HUES6 (cell line): ENCODE measurements at regions not wholly inside any gene's neighbourhood (a gene's known extent, or its start where the extent isn't known, plus 50 kb on each side); places are given as distances from the start of the nearest gene placed in this dataset.

Experiments
- H3K27ac ChIP-seq: 2 replicates; pipeline ENCODE4 v1.7.0; 2013; ENCODE audit warnings: low read depth, mild to moderate bottlenecking, low read length, inconsistent platforms
- H3K27me3 ChIP-seq: 2 replicates; pipeline ENCODE4 v1.6.1; 2013; ENCODE audit warnings: low read length; ENCODE audit not compliant: control insufficient read depth, insufficient read depth
- H3K36me3 ChIP-seq: 2 replicates; pipeline ENCODE4 v1.6.1; 2013; ENCODE audit warnings: low read length; ENCODE audit not compliant: control insufficient read depth, insufficient read depth
- H3K4me1 ChIP-seq: 2 replicates; pipeline ENCODE4 v1.6.1; 2013; ENCODE audit warnings: low read length; ENCODE audit not compliant: control insufficient read depth, insufficient read depth
- H3K4me3 ChIP-seq: 2 replicates; pipeline ENCODE4 v1.5.1; 2013; ENCODE audit warnings: low read depth, low read length
- H3K9ac ChIP-seq: one replicate; pipeline ENCODE4 v1.6.1; 2013; ENCODE audit warnings: mild to moderate bottlenecking, low read length
- H3K9me3 ChIP-seq: 2 replicates; pipeline ENCODE4 v1.6.1; 2013; ENCODE audit warnings: low read depth, low read length; ENCODE audit not compliant: control insufficient read depth, insufficient read depth

DNA sequence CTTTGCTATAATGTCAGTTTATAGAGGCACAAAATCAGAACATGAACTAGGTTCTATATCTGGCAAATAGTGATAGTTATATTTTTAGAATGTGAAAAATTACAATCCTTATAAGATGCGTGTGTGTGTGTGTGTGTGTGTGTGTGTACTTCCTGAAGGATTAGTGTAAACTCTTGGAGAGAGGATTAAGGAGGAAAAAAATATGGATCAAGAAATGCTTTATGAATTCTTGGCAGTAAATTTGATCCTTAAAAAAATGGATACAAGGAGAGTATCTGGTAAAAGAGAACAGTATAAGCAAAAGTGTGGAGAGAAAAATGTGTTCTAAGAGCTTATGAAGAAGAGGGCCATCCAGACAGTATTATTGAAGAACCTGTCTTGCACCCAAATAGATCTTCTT, 484.3 kb downstream of the ADRA2A start:
- no peaks in the 10 kb centered on the region for H3K36me3 ChIP-seq
- no peaks in the 10 kb centered on the region for H3K9me3 ChIP-seq
- no peak overlapping the region for H3K27ac ChIP-seq
- no peak overlapping the region for H3K4me3 ChIP-seq
- no peak overlapping the region for H3K9ac ChIP-seq
- peaks cover 11% of the 10 kb centered on the region for H3K4me1 ChIP-seq
- no peaks in the 10 kb centered on the region for H3K27me3 ChIP-seq

DNA sequence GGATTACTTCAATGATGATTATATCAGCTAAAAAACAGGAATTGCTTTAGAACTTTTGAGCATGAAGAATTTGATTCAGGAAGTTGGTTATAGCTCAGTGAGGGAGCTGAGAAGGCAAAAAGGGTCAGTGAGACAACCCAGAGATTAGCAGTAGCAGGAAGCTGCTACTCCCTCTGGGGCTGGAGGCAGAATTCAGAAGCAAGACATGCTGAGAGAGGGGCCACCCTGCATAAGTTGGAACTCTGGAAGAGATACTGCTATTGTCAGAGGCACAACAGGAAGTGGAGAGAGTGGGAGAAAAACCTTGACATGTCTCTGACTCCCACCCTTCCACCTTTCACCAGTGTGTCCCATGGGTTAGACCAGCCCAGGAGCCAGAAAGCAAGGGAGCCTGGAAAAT, 488.7 kb downstream of the ADRA2A start:
- Histone ChIP-seq H3K9me3 (no peaks in the 10 kb centered on the region), H3K4me1 (peaks cover 11% of the 10 kb centered on the region)

DNA sequence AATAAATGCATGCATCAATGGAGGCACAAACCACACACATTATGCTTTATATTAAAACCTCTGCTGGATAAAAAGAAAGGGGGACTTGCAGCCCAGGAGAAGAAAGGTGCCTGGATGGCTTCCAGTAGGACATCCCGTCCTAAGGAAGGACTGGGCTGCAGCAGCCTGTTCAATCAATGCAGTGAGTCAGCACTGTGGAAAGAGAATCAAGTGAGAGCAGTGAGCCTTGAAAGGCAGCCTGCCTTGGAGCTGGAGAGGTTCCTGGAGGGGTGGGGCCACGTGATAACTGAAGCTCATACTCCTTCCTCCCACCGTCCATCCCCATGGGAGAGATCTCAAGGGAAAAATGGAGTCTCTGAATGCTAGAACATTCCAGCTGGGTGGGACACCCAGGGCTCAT, 501.2 kb downstream of the ADRA2A start:
- Histone ChIP-seq H3K36me3 (no peaks in the 10 kb centered on the region), H3K4me1 (no peaks in the 10 kb centered on the region), H3K27me3 (no peaks in the 10 kb centered on the region), H3K9ac (no peak overlapping the region), H3K4me3 (no peak overlapping the region), H3K27ac (no peak overlapping the region), H3K9me3 (0 out of 2 replicates have a peak, but pooled peaks cover 3% of the 10 kb centered on the region)

More for the DNA sequence above, 488.7 kb downstream of the ADRA2A start:
- H3K27me3 ChIP-seq, result no peaks in the 10 kb centered on the region
- no peak overlapping the region for H3K4me3 ChIP-seq
- H3K9ac ChIP-seq, result no peak overlapping the region
- H3K27ac ChIP-seq, result no peak overlapping the region
- no peaks in the 10 kb centered on the region for H3K36me3 ChIP-seq

DNA sequence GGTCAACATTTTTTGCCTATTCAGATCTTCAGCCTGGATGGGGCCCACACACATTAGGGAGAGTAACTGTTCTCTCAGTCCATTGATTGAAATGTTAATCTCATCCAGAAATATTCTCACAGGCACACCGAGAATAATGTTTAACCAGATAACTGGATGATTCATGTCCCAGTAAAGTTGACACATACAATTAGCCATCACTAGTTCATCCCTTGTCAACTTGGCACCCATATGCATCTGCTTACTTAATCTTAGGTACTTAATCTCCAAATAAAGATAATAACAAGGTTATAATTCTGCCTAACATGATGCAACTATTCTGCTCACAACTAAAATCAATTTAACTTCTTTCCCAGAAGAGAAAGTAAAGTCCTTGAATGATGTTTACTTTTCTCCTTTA, 502.6 kb downstream of the ADRA2A start:
- Histone ChIP-seq H3K9ac (no peak overlapping the region), H3K4me1 (peaks cover 4% of the 10 kb centered on the region; the same call in 1 of the 2 replicates), H3K4me3 (no peak overlapping the region), H3K27me3 (no peaks in the 10 kb centered on the region), H3K36me3 (no peaks in the 10 kb centered on the region), H3K27ac (no peak overlapping the region), H3K9me3 (no peaks in the 10 kb centered on the region)

DNA sequence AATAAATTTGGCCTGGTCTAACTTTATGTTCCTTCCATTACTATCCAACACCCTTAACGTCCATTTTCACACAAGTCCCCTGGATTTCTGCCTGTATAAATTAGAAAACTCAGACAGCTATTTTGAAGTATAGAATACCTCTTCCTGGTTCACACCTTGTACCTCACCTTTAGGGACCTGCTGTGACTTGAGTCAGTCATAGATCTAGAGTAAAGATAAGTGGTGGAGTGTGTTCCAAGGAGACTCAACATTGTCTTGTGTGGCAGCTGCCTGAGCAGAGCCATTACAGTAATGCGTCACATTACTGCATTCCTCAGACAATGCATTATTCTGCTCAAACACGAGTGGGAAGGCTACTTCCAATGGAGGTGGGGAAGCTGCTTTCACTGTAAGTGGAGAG, 513.9 kb downstream of the ADRA2A start:
- H3K4me3 ChIP-seq, result no peak overlapping the region
- H3K9me3 ChIP-seq, result 0 out of 2 replicates have a peak, but pooled peaks cover 3% of the 10 kb centered on the region
- H3K27ac ChIP-seq, result no peak overlapping the region
- no peaks in the 10 kb centered on the region for H3K4me1 ChIP-seq
- no peaks in the 10 kb centered on the region for H3K27me3 ChIP-seq
- H3K9ac ChIP-seq, result no peak overlapping the region
- H3K36me3 ChIP-seq, result no peaks in the 10 kb centered on the region

DNA sequence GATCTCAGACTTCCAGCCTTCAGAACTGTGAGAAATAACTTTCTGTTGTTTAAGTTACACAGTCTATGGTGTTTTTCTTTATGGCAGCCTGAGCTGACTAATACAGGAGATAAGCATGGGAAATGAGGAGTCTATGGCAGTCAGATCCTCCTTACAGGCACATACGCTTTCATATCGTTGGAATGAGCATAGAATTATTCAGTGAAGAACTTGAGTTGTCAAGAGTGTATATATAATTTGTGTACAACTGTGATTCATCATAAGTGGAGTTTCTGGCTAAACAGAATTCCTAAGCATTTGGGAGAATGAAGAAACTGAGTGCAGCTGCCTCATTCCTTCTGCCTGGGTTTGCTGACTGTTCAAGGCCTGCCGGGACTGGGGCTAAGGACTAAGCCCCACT, 516.7 kb downstream of the ADRA2A start:
- Histone ChIP-seq H3K27ac (no peak overlapping the region), H3K9ac (no peak overlapping the region), H3K27me3 (no peaks in the 10 kb centered on the region), H3K4me1 (no peaks in the 10 kb centered on the region), H3K4me3 (no peak overlapping the region), H3K9me3 (0 out of 2 replicates have a peak, but pooled peaks cover 3% of the 10 kb centered on the region), H3K36me3 (no peaks in the 10 kb centered on the region)

DNA sequence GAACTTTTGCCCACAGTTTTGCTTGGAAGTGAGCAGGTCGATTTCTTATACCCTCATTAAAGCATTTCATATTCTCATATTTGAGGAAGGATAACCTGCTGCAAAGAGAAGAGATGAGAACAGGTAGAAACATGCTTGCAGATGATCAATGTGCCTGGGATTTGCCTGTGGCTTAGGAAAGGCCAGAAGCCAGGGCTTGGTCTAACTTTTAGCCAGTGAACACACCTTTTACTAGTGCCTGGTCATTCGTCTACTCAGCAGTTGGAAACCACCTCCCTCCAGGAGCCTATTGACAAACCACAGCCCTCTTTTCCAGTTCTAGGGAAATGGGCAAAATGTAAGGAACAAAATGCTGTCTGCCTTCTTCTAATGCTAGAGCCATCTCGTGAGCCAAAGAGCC, 518.3 kb downstream of the ADRA2A start:
- Histone ChIP-seq H3K9me3 (0 out of 2 replicates have a peak, but pooled peaks cover 1% of the 10 kb centered on the region), H3K9ac (no peak overlapping the region), H3K27ac (no peak overlapping the region), H3K4me3 (no peak overlapping the region), H3K4me1 (no peaks in the 10 kb centered on the region), H3K36me3 (no peaks in the 10 kb centered on the region), H3K27me3 (no peaks in the 10 kb centered on the region)

DNA sequence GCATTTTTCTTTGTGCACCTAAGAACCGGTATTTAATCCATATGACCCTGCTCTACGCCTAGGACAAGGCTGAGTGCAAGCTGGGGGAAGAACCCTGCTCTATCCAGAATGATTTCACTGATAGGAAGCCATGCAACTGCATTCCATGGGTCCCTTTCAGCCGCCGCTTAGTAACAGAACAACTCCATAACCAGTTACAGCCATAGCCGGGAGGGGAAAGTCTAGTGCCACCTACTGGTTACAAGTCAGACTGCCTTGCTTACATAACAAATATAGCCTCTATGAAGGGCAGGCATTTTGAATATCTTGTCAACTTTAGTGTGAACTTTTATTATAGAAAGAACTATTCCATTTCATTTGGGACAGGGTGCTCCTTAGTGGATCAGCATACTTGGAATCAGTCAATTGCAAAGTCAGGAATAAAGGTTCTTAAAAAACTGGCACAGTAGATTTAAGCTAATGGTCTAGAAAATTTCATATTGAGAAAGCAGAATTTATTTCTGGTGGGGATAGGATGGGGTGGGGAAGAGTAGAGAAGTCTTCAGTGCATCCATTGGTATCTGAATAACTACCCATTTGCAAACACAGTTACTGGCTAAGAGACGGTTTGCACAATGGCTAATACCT, 521.7 kb downstream of the ADRA2A start:
- no peaks in the 10 kb centered on the region for H3K27me3 ChIP-seq
- H3K36me3 ChIP-seq, result no peaks in the 10 kb centered on the region
- no peaks in the 10 kb centered on the region for H3K4me1 ChIP-seq
- H3K27ac ChIP-seq, result no peak overlapping the region
- no peak overlapping the region for H3K4me3 ChIP-seq
- H3K9ac ChIP-seq, result no peak overlapping the region
- H3K9me3 ChIP-seq, result no peaks in the 10 kb centered on the region

DNA sequence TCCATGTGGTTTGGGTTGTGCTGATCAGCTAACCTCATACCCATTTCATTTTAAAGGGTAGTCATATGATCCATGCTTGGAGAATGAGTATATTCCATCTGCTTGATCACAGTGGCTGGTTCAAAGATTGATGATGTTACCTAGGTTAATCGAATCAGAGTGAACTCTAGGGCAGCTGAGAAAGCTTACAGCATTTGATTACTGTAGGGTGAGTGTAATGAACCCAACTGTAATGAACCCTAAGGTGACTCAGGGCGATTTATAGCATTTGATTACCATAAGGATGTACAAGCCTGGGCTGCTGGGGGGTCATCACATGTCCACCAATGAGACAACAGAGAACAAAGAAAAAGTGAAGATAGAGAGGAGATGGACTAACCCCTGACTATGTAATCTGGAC, 523.1 kb downstream of the ADRA2A start:
- no peaks in the 10 kb centered on the region for H3K4me1 ChIP-seq
- no peaks in the 10 kb centered on the region for H3K27me3 ChIP-seq
- H3K9me3 ChIP-seq, result no peaks in the 10 kb centered on the region
- H3K27ac ChIP-seq, result no peak overlapping the region
- no peaks in the 10 kb centered on the region for H3K36me3 ChIP-seq
- no peak overlapping the region for H3K9ac ChIP-seq
- H3K4me3 ChIP-seq, result no peak overlapping the region

DNA sequence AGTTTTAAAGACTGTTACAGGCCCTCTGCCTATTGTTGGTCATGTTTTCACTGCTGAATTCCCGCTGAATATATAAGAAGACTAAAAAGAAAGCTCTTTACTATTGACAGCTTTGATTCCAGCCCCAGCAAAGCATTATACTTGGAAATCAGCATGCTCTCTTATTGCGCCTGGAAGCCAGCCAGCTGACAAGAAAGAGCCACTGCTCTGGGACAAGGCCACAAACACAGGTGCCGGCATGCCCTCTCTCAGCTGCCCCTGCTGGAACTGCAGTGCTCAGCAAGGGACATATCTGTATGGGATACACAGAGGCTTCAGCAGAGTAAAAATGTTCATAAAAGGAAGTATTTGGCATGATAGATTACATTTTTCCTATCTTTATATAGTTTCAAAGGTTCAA, 523.9 kb downstream of the ADRA2A start:
- no peak overlapping the region for H3K9ac ChIP-seq

DNA sequence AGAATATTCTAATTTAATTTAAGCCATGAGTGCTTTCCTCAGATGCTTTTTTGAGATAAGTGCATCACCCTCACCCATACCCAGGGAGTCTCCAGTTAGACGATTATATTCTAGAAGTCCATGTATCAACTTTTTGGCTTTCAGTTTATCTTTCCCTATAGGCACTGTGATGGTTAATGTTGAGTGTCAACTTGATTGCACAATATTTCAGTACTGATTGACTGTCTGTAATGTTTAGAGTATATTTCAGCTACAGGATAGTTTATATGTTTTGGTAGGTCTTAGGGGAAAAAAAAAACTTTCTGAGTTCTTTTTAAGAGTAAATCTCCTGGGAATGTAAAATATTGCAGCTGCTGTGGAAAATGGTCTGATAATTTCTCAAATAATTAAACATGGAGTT, 535.4 kb downstream of the ADRA2A start:
- H3K4me1 ChIP-seq, result no peaks in the 10 kb centered on the region
- no peaks in the 10 kb centered on the region for H3K36me3 ChIP-seq
- H3K9me3 ChIP-seq, result no peaks in the 10 kb centered on the region
- H3K27me3 ChIP-seq, result no peaks in the 10 kb centered on the region
- no peak overlapping the region for H3K9ac ChIP-seq
- no peak overlapping the region for H3K27ac ChIP-seq
- H3K4me3 ChIP-seq, result no peak overlapping the region

More for the DNA sequence above, 523.9 kb downstream of the ADRA2A start:
- H3K27ac ChIP-seq, result no peak overlapping the region
- H3K36me3 ChIP-seq, result no peaks in the 10 kb centered on the region
- H3K9me3 ChIP-seq, result no peaks in the 10 kb centered on the region
- H3K4me3 ChIP-seq, result no peak overlapping the region
- no peaks in the 10 kb centered on the region for H3K27me3 ChIP-seq
- H3K4me1 ChIP-seq, result no peaks in the 10 kb centered on the region
